NCI-H748 (cell line): ENCODE measurements at regions not wholly inside any gene's neighbourhood (a gene's known extent, or its start where the extent isn't known, plus 50 kb on each side); places are given as distances from the start of the nearest gene placed in this dataset.
A peak's percentile ranks its signal among the peaks of the same experiment; 100 is the strongest.

Source experiments
- DNase-seq: peaks from one replicate; lab custom pipeline; 2025; ENCODE audit not compliant: unreplicated experiment; lab: John Stamatoyannopoulos, UW

DNA sequence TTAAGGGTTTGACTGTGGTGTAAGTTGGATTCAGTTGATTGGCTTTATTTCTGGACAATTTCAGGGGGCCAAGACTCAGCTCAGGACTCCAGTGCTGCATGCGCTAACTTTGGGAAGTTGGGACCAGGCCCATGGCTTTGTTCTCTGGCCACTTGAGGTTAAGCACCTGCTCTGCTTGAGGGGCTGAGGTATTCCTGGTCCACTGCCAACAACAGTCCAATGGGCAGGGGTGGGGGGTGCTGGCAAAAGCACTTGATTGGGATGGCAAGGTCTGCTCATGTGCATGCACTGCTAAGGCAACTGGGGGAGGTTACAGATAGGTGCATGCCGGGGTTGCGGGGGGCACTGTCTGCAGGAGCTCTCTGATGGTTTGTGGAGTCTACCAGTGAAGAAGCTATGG is 52.6 kb upstream of the ASB17 start:
- no peak for DNase-seq

- no peak for DNase-seq
Measured at GRCh38 chr1:75985827-75986226, 53.6 kb upstream of the ASB17 start.

- no peak for DNase-seq
Measured at GRCh38 chr1:75986478-75986877, 54.3 kb upstream of the ASB17 start.

DNA sequence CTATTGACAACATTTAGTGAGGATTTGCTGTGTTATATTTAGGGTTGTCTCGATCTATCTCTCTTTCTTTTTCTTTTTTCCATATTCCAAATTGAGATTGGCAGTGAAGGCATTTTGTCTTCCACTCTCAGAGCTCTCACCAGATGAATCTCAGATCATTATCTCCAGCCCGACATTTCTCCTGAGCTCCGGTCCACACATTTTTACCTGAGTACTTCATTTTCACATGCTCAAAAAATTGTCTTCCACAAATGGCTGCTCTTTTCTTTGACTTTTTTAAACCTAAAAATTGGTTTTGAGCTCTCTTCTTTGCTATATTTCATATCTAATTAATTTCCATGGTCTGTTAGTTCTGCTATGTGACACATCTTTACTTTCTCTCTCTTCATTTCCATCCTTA is 56.9 kb upstream of the ASB17 start:
- DNase-seq = no peak

DNA sequence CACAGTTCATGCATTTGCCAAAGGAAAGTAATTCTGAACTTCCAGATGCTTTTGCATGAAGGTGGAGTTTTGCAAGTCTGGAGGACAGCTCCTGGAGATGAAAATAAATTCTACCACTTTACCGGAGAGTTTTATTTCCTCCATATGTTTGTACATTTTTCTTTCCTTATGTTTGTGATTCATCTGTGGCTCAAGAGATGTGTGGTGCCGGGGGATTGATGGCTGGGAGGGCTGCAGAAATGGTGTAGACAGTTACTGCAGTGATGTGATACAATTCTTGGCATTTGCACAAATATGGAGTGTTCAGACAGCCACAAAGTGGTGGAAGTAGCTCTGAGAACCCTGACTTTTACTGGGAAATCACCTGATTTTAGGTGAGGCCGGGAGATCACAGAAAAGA is 58.5 kb upstream of the ASB17 start:
- DNase-seq = no peak

DNA sequence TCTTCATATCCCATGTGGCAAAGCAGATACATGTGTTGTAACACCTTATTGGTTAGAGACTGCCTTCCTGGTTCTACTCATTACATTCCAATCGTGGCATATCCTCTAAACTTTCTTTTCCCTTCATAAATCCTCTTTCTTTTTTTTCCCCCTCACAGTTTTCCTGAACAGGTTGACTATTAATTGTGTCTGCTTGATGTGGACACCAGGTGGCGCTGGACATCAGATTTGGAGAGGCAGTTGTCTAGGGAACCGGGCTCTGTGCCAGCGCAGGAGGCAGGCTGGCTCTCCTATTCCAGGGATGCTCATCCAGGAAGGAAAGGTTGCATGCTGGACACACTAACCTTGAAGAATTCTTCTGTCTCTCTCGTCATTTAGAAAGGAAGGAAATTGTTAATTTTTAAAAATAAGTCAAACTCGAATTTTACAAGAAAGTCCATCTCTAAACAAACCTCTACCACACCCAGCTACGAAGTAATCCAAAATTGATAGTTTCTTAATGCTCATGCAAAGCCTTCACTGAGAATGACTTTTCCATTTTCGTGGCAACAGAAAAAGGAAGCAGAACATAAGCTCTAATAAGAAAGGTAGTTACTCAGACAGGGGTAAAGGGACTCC is 59.4 kb upstream of the ASB17 start:
- DNase-seq = peak; percentile 91

DNA sequence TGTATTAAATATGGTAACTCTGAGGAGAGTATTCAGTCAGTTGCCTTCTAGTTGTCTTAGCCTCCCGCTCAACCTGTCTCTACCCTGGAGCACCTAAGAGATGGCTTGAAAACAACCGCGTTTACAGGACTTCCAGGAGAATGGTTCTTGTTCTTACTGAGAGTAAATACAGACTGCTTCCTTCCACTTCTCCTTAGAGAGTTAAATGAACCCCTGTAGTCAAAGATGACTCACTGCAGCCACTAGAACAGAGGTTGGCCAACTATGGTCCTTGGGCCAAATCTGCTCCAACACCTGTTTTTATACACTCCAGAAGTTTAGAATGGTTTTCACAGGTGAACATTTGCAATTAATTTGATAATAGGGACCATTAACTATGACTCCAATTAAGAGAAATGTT is 60.1 kb upstream of the ASB17 start:
- DNase-seq = no peak

DNA sequence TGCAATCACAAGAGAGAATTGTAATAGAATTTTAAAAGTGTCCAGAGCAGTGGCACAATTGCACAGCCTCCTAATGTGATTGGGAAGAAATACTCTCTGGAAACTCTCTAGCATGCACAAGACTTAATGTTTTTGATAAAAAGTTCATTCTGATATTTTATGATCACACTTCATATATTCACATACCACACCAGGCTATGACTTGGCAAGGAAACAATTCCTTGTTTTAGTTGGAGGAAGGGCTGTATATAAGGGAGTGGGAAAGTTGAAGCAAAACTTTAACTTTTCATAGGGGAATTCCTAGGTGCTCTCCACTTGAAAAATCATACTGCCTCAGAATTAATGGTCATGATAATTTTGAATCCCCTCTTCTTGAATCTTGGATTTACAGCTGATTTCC is 61.5 kb upstream of the ASB17 start:
- DNase-seq = no peak

DNA sequence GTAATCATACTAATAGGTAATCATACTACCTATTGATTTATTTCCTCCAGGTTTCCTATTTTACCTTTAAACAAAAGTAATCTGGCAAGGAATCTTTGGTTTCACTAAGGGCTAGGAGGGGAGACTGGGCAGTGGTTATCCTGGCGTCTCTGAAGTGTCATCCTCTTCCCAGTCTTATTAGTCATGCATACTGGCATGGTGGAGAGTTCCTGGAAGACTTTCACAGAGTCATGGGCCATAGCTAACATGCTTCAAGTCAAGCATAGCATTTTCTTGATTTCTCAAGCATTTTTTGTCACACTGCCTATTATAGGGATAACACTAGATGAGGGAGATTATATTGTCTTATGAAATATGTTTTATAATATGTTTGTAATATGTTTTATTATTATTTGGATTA is 64.0 kb upstream of the ASB17 start:
- DNase-seq = no peak

- no peak for DNase-seq
Measured at GRCh38 chr1:75999034-75999433, 66.8 kb upstream of the ASB17 start.

GRCh38 chr1:76003946-76004345 is 70.6 kb upstream of the ST6GALNAC3 start:
- no peak for DNase-seq

- DNase-seq = no peak
Measured at GRCh38 chr1:76005765-76006164, 68.8 kb upstream of the ST6GALNAC3 start.

GRCh38 chr1:76006234-76006633 is 68.3 kb upstream of the ST6GALNAC3 start:
- DNase-seq = no peak

- DNase-seq = no peak
Measured at GRCh38 chr1:76010802-76011201, 63.7 kb upstream of the ST6GALNAC3 start.

DNA sequence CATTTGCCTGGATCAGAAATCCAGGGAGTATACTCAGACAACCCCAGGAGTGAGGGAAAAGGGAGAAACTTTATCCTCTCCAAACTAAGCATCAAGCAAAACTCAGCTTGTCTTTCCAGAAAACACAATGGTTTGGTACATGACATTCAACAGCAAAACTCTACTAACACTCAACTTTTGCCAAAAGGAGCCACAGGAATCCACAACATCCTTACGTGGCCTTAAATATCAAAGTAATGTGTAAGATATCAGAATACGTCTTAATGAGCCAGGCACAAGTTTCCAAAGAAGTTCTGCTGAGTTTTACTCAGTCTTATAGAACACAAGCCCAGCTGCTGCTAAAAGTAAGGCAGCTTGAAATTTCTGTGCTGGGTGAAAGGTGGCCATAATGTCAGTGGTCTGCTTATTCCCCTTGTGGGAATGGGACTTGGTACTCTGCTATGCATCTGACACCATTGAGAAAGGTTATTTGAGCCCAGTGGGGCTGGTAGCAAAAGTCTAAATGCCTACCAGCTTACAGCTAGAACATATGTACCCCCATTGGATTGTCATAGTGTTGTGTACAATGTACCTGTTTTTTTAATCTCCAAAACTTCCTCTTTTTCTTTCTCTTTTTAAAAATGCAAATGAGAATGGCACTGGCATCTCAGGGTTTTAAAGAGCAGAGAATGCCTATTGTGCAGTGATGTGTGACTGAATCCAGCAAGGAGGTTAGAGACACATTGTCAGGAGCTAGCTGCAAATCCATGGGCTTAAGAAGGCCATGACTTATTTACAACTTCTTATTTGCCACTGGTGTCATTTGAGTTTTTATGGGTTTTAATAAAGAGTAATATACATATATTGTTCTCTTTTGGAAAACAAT is 62.0 kb upstream of the ST6GALNAC3 start:
- no peak for DNase-seq

DNA sequence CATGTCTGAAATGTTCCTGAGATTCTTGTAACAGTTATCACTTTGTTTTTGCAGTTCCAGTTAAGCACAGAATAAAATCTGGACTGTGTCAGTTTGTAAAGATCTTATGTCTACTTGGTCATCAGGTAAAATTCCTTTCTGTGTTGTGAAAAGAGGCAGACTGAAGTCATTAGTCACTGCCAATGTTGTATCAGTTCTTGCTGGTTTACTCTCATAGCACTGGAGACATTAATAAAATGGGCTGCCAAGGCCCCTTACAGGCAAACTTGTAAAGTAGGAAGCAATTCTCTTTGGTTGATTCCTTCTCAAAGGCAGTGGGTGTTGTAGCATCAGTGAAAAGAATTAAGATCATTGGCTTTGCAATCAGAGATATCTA is 61.4 kb upstream of the ST6GALNAC3 start:
- DNase-seq = no peak

- DNase-seq = no peak
Measured at GRCh38 chr1:76015478-76016103, 59.0 kb upstream of the ST6GALNAC3 start.

DNA sequence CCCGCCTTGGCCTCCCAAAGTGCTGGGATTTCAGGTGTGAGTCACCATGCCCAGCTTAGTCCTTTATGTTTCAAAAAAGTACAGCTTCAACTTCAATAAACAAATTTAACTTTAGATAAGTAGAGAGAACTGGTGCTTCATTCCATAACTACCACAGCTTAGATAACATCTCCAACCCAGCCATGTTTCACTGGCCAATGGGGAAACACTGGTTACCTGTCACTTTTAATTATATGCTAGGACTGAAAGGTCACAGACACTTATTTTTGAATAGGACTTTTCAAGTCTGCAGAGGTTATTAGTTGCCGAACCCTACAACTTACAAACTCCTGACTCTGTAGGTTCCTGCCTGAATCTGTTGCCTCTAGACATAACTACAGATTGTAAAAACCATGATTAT is 56.5 kb upstream of the ST6GALNAC3 start:
- no peak for DNase-seq

DNA sequence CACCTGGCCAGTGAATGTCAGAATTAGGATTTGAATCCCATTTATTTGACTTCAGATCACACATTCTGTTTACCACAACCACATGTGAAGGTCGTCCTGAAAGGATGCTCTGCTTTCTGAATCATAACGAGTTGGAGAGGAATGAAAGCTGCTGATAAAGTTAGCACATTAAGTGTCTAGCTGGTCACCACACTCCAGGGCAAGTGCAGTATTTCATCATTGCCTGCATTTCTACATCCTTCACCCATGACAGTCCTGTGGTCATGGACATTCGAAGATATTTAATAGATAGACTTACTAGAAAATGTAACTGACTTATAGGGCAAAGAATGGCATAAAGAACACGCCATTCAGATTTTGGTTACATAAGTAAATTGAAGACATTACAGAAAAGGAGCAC is 52.7 kb upstream of the ST6GALNAC3 start:
- DNase-seq = no peak

DNA sequence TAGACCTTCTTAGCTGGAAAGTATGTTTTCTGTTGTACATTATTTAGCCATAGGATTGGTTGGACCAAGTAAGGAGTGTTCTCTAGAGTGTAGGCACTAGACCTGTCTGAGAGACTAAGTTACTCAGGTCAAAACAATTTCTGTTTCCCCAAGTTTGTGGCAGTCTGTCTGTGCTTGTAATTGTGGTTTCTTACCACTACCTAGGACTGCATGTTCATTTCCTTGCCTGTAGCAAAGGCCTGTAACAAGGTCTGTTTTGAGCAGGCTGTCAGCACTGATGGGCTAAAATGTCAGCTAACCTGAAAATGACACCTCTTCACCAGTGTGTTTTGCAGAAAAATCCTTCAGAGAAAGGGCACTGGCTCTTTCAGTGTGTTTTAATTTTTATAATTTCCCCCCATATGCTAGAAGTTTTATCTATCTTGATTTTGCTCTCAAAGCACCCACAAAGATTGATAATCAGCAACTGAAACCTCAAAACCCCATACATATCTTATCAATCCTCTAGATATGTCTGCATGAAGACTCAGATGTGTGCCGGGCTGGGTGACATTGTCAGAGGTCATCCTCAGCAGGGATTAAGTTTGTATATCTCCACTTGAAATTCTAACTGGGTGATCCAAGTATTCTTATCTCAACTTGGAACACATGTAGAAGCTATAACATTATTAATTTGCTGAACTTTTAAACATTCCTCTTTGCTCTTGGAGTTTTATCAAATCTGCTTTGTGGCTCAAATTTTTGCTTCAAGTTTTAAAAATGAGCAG is 50.7 kb upstream of the ST6GALNAC3 start:
- DNase-seq = no peak
